Neural cell (in vitro differentiated cells): ENCODE measurements at regions not wholly inside any gene's neighbourhood (a gene's known extent, or its start where the extent isn't known, plus 50 kb on each side); places are given as distances from the start of the nearest gene placed in this dataset.

Source experiments
- H2AFZ ChIP-seq: fragments of 200-600, 300-800 bp; sonication (generic), shearing (Covaris generic); 2 replicates; pipeline ENCODE4 v1.6.0; 2014; ENCODE audit warnings: low read depth, mild to moderate bottlenecking, antibody characterized with exemption, low read length, moderate library complexity
- H3F3A ChIP-seq: fragments of 200-600 bp; shearing (Covaris generic); 2 replicates; pipeline ENCODE4 v1.6.1; 2016; ENCODE audit warnings: mild to moderate bottlenecking, moderate library complexity, mixed read lengths, antibody characterized with exemption, low read length; ENCODE audit not compliant: insufficient read depth, poor library complexity, severe bottlenecking
- H3K27ac ChIP-seq: fragments of 200-600, 300-800 bp; sonication (generic), shearing (Covaris generic); 2 replicates; pipeline ENCODE4 v1.5.1; 2014; ENCODE audit warnings: mild to moderate bottlenecking, low read length, moderate library complexity
- H3K27me3 ChIP-seq: fragments of 300-800, 200-600 bp; sonication (generic), shearing (Covaris generic); 2 replicates; pipeline ENCODE4 v1.6.0; 2014; ENCODE audit warnings: mild to moderate bottlenecking, low read depth, low read length, moderate library complexity; ENCODE audit not compliant: insufficient read depth
- H3K36me3 ChIP-seq: fragments of 300-800, 200-600 bp; sonication (generic), shearing (Covaris generic); 2 replicates; pipeline ENCODE4 v1.5.1; 2014; ENCODE audit warnings: mild to moderate bottlenecking, antibody characterized with exemption, low read length, moderate library complexity; ENCODE audit not compliant: insufficient read depth
- H3K4me2 ChIP-seq: fragments of 300-800, 200-600 bp; sonication (generic), shearing (Covaris generic); 2 replicates; pipeline ENCODE4 v1.6.0; 2014; ENCODE audit warnings: mild to moderate bottlenecking, low read length
- H3K4me3 ChIP-seq: fragments of 300-800, 200-600 bp; sonication (generic), shearing (Covaris generic); 2 replicates; pipeline ENCODE4 v1.5.1; 2014; ENCODE audit warnings: mild to moderate bottlenecking, low read length, moderate library complexity
- H3K79me2 ChIP-seq: fragments of 200-600 bp; shearing (Covaris generic); replicated peaks from 2 replicates; pipeline ENCODE4 v1.6.0; 2014; ENCODE audit warnings: mild to moderate bottlenecking, low read length, moderate library complexity; ENCODE audit not compliant: insufficient read depth
- H3K9ac ChIP-seq: fragments of 300-800, 200-600 bp; sonication (generic), shearing (Covaris generic); 2 replicates; pipeline ENCODE4 v1.6.1; 2016; ENCODE audit warnings: mild to moderate bottlenecking, low read length, mixed read lengths
- H3K9me2 ChIP-seq: fragments of 200-600 bp; shearing (Covaris generic); 2 replicates; pipeline ENCODE4 v1.6.1; 2016; ENCODE audit warnings: mild to moderate bottlenecking, low read length, mixed read lengths; ENCODE audit not compliant: insufficient read depth
- H3K9me3 ChIP-seq: fragments of 200-600, 300-800 bp; sonication (generic), shearing (Covaris generic); 2 replicates; pipeline ENCODE4 v1.6.1; 2016; ENCODE audit warnings: mild to moderate bottlenecking, mixed run types, low read length, moderate library complexity, mixed read lengths
- H4K20me1 ChIP-seq: fragments of 200-600 bp; shearing (Covaris generic); 2 replicates; pipeline ENCODE4 v1.6.1; 2016; ENCODE audit warnings: mild to moderate bottlenecking, mixed run types; ENCODE audit not compliant: insufficient read depth
- CTCF ChIP-seq: fragments of 450-650 bp; IDR thresholded peaks from 2 replicates; pipeline ENCODE4 v1.5.1; 2014; ENCODE audit warnings: antibody characterized with exemption, mild to moderate bottlenecking, moderate library complexity; ENCODE audit not compliant: poor library complexity, severe bottlenecking
- EP300 ChIP-seq: fragments of 450-650 bp; conservative IDR thresholded peaks from 2 replicates; pipeline ENCODE4 v1.6.1; 2014; ENCODE audit warnings: antibody characterized with exemption, mild to moderate bottlenecking, moderate library complexity; ENCODE audit not compliant: poor library complexity, severe bottlenecking
- EZH2 ChIP-seq: fragments of 200-600, 300-800 bp; shearing (Covaris generic), sonication (generic); IDR thresholded peaks from 2 replicates; pipeline ENCODE4 v1.6.1; 2014; ENCODE audit warnings: antibody characterized with exemption, low read length, borderline replicate concordance, mild to moderate bottlenecking; ENCODE audit not compliant: insufficient read depth, poor library complexity, severe bottlenecking
- MXI1 ChIP-seq: fragments of 450-650 bp; conservative IDR thresholded peaks from 2 replicates; pipeline ENCODE4 v1.6.1; 2014; ENCODE audit warnings: antibody characterized with exemption, mild to moderate bottlenecking; ENCODE audit not compliant: poor library complexity, severe bottlenecking
- POLR2AphosphoS5 ChIP-seq: IDR thresholded peaks from 2 replicates; pipeline ENCODE4 v1.6.1; 2012
- RAD21 ChIP-seq: fragments of 450-650 bp; conservative IDR thresholded peaks from 2 replicates; pipeline ENCODE4 v1.6.1; 2014; ENCODE audit warnings: antibody characterized with exemption, mild to moderate bottlenecking, moderate library complexity
- REST ChIP-seq: IDR thresholded peaks from 2 replicates; pipeline ENCODE4 v1.6.1; 2012; ENCODE audit warnings: borderline replicate concordance
- SMC3 ChIP-seq: fragments of 450-650 bp; conservative IDR thresholded peaks from 2 replicates; pipeline ENCODE4 v1.6.1; 2014; ENCODE audit warnings: antibody characterized with exemption, mild to moderate bottlenecking, moderate library complexity; ENCODE audit not compliant: poor library complexity
- TAF1 ChIP-seq: IDR thresholded peaks from 2 replicates; pipeline ENCODE4 v1.6.1; 2012; ENCODE audit warnings: low read depth

DNA sequence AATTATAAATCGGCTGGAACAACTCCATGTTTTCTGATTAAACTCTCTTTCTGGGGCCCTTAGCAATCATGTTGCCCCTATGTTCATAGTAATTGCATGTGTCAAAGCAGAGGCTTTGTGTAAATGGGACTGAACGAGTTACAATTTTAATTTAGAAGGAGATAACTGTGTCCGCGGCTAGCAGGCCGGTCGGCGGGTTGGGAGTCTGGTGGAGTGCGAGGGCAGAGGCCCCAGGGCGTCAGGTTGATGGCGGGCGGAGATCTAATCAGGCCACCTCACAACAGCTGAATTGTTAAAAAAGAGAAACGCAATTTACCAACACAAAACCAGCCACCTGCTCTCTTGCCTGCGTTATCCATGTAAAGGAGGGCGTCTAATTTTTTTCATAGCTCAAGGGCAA is 134.9 kb upstream of the LPCAT1 start:
- Histone ChIP-seq H3K9me3 (no peaks in the 10 kb centered on the region), H3K9me2 (no peaks in the 10 kb centered on the region), H3K9ac (no peak overlapping the region), H3F3A (no peaks in the 10 kb centered on the region), H3K4me3 (no peak overlapping the region), H3K27ac (no peak overlapping the region), H3K36me3 (no peaks in the 10 kb centered on the region), H3K4me2 (no peak overlapping the region), H2AFZ (no peak overlapping the region), H4K20me1 (no peaks in the 10 kb centered on the region), H3K79me2 (no peaks in the 10 kb centered on the region), H3K27me3 (peaks cover 3% of the 10 kb centered on the region)
- TF ChIP-seq EZH2, result no peak
- no peak for TF ChIP-seq RAD21
- TF ChIP-seq MXI1, result no peak

GRCh38 chr5:1657161-1657741 is 133.5 kb upstream of the LPCAT1 start:
- Histone ChIP-seq H4K20me1 (no peaks in the 10 kb centered on the region), H3K9me3 (no peaks in the 10 kb centered on the region), H3K9ac (no peak overlapping the region), H3K4me3 (no peak overlapping the region), H3K36me3 (no peaks in the 10 kb centered on the region), H3K4me2 (no peak overlapping the region), H3F3A (no peaks in the 10 kb centered on the region), H3K9me2 (no peaks in the 10 kb centered on the region), H3K27me3 (peaks cover 14% of the 10 kb centered on the region), H2AFZ (no peak overlapping the region), H3K79me2 (no peaks in the 10 kb centered on the region), H3K27ac (no peak overlapping the region)
- TF ChIP-seq EZH2 (no peak), POLR2AphosphoS5 (no peak), TAF1 (no peak), MXI1 (no peak), CTCF (no peak), REST (no peak), EP300 (no peak), RAD21 (no peak), SMC3 (no peak)
